ENCODE measurements at regions not wholly inside any gene's neighbourhood (a gene's known extent, or its start where the extent isn't known, plus 50 kb on each side); places are given as distances from the start of the nearest gene placed in this dataset.

DNA sequence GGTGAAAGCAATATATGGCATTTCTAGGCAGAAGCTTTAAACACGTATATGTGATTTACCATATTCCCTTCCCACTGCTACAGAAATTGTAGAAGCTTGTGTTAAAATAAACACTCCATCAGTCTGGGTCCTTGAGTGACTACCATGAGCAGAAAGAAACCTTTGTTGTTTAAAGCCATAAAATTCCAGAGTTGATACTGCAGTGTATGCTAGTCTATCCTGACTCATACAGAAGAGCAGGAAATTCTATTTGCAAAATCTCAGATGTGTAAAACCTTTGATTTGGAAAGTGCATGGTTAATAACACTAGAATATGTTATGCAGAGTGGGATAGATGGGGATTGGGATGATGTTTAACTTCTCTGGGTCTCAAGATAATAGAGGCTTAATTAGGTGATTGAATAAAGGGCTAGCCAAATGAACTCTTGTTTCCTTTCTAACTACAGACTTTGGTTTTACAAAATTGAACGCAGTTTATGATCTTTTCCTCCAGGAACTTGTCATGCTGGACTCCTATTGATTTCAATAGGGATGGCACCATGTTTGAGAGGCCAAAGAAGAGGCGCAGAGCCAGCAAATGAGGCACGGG, 282.7 kb upstream of the VLDLR start:
- DNase-seq (ENCODE audit: low read depth, low spot score) = no peak
- in situ Hi-C loops (cut with HindIII; ENCODE audit: low pct_unique_long_range_greater_than_20kb, low sequenced_read_pairs) = no loop called here

DNA sequence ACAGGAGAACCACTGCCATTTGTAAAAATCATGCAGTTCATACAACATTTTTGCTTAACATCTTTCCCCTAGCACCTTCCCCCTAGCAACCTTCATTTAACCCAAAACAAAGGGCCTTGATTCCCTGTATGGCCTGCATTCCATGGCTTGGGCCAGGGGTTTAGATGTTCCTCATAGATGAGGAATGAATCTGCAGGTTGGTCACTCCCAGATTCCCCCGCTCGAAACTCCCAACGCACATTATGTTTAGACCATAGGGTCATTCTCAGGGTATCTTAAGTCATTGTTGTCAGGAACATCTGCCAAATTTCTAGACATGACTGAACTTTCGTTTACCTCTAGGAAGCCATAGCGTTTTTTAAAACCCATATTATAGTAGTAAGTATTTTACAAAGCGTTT, 282.2 kb upstream of the VLDLR start:
- in situ Hi-C loops (cut with HindIII; ENCODE audit: low pct_unique_long_range_greater_than_20kb, low sequenced_read_pairs) = no loop called here
- DNase-seq (ENCODE audit: low read depth, low spot score) = no peak

DNA sequence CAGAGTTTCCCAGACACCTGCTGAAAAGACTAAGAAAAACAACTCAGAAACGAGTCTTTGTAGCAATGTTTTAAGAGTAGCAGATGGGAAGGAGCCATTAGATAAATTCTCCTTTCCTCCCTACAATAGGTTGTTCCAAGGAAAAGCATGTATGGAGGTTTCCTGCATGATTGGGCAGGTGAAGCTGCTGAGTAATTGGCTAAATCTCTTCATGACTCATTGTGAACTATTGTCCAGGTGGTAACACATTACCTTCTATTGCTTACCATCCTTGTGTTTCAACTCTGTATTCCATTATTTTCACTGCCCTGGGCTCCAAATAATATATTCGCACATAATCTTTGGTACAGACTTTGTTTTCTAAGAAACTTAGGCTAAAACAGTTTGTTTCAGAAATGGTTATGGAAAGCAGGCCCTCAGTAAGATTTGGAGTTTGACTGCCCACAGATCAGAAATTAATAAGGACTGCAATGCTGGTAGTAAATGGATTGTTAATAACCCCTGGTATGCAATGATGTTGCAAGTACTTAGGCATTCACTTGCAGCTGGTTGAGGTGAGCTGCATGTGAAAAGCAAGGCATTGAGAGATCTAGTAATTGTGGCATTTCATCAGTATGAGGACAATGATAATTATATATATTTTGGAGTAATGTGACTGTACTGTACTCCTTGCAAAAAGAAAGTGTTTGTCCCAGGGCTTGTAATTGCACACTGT, 281.4 kb upstream of the VLDLR start:
- in situ Hi-C loops (cut with HindIII; ENCODE audit: low pct_unique_long_range_greater_than_20kb, low sequenced_read_pairs) = no loop called here
- no peak for DNase-seq (ENCODE audit: low read depth, low spot score)

DNA sequence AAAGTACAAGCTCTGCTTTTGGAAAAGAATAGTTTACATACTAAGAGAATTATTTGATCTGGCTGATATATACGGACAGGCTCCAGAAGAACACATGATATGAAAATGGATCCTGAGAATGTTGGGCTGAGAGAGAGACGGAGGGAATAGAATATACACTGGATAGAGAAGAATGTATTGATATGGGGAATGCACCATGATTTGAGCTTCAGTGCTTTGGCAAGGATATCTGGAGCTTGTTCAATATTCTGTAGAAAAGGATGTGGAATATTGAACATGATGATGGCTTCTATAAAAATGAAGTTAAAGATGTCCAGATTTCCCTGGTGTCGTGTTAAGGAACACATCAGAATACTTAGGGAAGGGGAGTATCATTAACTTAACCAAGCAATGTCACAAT, 280.5 kb upstream of the VLDLR start:
- in situ Hi-C loops (cut with HindIII; ENCODE audit: low pct_unique_long_range_greater_than_20kb, low sequenced_read_pairs) = no loop called here
- DNase-seq (ENCODE audit: low read depth, low spot score) = no peak

DNA sequence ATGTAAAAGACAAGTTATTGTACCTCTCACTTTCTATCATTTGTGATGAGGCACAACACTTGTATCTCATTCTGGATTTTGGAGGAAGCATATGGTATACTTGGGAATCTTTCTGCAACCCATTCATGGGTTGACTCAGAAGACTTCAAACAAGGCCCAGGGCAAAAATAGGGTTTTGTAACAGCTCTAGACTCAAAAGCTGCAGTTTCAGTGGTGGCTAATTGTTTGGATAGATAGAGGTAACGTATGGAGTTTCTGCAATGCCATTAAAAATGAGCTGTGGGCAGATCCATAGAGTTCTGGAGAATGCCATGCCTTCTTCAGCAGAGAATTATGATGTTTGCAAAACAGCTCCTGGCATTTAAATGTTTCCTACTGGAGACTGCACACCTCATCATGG, 279.6 kb upstream of the VLDLR start:
- in situ Hi-C loops (cut with HindIII; ENCODE audit: low pct_unique_long_range_greater_than_20kb, low sequenced_read_pairs) = no loop called here

DNA sequence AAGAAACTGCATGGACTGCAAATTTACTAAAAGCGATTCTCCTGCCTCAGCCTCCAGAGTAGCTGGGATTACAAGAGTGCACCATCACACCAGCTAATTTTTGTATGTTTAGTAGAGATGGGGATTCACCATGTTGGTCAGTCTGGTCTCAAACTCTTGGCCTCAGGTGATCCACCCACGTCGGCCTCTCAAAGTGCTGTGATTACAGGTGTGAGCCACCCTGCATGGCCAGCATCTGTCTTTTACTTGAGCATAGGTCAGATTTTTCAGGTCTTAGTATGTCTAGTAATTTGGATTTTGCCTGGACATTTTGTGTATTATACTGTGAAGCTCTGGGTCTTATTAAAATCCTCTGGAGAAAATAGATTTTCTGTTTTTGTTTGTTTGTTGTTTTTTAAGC, 277.8 kb upstream of the VLDLR start:
- in situ Hi-C loops (cut with HindIII; ENCODE audit: low pct_unique_long_range_greater_than_20kb, low sequenced_read_pairs) = no loop called here
- no peak for DNase-seq (ENCODE audit: low read depth, low spot score)

More for the DNA sequence above, 279.6 kb upstream of the VLDLR start:
- no peak for DNase-seq (ENCODE audit: low read depth, low spot score)

DNA sequence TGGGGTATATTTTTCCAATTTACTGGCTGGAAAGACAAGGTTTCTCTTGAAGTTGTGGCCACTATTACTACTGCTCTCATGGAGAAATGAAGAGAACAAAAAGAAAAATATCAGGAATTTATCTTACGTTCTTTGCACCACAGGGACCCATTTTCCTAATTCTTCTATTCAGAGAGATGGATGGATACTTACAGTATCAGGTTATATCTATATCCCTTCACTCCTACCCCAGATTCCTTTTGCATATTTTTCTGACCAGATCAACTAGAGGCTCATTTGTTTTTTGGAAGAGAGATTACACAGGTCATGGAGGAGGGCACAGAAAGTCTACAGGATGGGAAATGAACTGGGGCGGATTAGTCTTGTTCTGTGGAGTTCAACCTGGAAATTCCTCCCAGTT, 277.2 kb upstream of the VLDLR start:
- in situ Hi-C loops (cut with HindIII; ENCODE audit: low pct_unique_long_range_greater_than_20kb, low sequenced_read_pairs) = no loop called here
- no peak for DNase-seq (ENCODE audit: low read depth, low spot score)

DNA sequence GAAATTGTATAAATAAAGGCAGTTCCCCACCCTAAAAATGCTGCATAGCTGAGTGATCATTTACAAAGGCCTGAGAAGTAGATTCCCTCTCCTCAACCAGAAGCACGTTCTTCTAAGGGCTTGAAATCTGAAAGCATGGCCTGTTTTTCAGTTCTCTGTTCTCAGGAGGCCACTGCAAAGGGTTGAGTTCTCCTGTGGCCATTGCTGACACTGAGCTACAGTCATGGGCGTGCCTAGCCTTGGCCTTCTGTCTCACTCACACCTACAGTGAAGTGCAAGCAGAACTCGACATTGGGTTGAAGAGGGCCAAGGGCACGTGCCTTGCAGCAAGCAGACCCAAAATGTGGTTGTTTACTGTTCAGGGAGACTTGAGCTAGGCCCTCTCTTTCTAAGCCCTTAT, 276.6 kb upstream of the VLDLR start:
- no peak for DNase-seq (ENCODE audit: low read depth, low spot score)
- in situ Hi-C loops (cut with HindIII; ENCODE audit: low pct_unique_long_range_greater_than_20kb, low sequenced_read_pairs) = no loop called here

DNA sequence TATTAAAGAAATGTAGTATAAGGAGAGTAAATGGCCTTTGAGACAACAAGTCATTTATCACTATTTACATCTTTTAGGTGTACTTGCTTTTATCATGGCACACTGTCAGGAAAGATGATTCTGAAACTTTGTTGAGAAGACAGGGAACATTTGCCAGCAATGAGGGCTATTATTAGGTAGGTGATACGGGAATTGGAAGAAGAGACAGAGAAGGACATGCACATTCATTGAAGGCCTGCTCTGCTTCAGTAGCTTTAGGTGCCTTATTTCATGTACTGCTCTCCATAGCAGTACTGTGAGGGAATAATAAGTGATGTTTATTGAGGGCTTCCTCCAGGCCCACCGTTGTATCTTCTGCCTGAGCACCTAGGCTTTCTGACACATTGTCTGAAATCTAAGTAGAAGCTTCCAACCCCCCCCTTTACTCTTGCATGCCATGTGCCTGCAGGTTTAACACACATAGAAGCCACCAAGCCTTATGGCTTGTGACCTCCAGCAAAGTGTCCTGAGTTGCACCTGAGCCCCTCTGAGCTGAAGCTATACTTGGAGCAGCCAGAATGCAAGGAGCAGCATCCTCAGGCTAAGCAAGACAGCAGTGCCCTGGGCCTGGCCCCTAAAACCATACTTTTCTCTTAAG, 275.2 kb upstream of the VLDLR start:
- no peak for DNase-seq (ENCODE audit: low read depth, low spot score)
- in situ Hi-C loops (cut with HindIII; ENCODE audit: low pct_unique_long_range_greater_than_20kb, low sequenced_read_pairs) = no loop called here

DNA sequence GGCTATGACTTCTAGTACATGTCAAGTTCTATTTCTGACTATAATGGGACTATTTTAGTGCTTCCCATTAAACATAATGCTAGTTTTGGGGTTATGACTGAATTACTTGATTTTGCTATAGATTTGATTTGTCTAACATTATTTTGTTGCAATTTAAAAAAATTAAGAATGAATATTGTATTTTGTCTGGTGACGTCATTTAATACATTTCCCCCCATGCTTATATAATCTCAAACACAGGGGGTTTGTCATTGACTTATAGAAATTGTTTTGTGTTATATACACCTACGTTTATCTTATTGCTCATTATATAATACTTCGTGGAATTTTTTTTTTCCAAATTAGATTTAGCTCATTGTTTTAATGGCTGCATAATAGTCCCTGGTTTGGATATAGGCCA, 270.3 kb upstream of the VLDLR start:
- in situ Hi-C loops (cut with HindIII; ENCODE audit: low pct_unique_long_range_greater_than_20kb, low sequenced_read_pairs) = no loop called here
- no peak for DNase-seq (ENCODE audit: low read depth, low spot score)

DNA sequence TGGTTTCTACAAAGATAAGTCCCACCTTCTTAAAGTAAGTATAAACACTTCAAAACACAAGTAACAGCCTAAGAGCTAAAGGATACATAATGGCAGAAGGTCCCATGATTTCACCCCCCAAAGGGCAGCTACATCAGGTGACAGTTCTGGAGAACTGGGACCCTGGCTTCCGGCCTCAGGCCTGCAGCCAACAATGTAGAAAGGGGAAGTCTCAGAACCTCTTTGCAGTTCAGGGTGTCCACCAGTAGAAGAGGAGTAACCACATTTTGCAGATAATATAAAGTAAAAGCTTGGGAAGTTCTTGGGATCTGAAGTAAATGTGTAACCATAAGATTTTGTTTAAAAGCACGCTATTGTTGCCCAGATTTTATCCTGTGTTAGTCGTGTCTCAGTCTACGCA, 267.4 kb upstream of the VLDLR start:
- in situ Hi-C loops (cut with HindIII; ENCODE audit: low pct_unique_long_range_greater_than_20kb, low sequenced_read_pairs) = no loop called here
- no peak for DNase-seq (ENCODE audit: low read depth, low spot score)

DNA sequence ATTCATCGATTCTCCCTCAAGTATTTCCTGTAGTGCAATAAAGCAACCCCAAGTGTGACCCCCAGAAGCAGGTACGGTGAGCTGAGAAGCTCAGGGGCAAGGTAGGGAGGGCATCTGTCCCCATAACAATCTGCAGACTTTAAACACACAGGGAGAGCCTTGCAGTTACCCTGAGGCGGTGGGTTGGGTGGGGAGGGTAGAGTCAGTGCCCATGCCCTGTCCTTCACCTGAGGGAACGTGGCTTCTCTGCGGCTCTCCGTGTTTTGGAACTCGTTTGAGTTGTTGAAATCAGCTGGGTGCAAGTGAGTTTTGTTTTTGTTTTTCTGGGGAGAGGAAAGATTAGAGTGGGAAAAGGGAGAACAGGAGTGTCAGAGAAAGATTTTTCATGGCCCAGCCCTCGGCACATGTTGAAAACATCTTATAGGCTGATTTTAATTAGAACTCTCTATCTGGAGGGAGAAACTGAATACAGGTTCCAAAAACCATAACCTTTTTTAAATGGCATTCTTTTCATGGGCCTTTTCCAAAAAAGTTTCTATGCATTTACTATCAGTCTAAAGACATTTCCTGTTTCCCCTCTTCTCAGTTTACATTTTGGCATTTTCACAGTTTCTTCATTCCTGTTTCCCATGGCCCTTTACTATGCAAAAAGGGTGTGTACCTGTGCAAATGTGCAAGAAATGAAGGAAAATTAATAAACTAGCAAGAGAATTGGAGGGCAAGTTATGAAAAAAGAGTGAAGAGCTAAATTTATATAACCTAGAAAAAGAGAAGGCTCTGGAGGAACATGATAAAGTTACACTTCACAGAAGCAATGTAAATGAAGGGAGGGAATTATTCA, 266.5 kb upstream of the VLDLR start:
- DNase-seq (ENCODE audit: low read depth, low spot score) = no peak
- in situ Hi-C loops (cut with HindIII; ENCODE audit: low pct_unique_long_range_greater_than_20kb, low sequenced_read_pairs) = no loop called here

DNA sequence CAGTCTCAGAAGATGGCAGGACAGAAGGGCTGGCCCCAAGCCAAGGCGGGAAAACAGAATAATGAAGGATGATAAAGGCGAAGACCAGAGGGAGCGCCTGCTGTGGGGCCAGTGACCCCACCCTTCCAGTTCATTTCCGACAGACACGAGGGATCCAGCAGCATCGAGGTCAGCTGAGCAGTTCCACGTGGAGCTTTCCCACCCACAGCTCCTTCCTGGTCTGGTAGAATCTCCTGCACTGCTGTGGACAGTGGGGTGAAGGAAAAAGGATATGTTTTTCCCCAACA, 265.9 kb upstream of the VLDLR start:
- in situ Hi-C loops (cut with HindIII; ENCODE audit: low pct_unique_long_range_greater_than_20kb, low sequenced_read_pairs) = no loop called here

DNA sequence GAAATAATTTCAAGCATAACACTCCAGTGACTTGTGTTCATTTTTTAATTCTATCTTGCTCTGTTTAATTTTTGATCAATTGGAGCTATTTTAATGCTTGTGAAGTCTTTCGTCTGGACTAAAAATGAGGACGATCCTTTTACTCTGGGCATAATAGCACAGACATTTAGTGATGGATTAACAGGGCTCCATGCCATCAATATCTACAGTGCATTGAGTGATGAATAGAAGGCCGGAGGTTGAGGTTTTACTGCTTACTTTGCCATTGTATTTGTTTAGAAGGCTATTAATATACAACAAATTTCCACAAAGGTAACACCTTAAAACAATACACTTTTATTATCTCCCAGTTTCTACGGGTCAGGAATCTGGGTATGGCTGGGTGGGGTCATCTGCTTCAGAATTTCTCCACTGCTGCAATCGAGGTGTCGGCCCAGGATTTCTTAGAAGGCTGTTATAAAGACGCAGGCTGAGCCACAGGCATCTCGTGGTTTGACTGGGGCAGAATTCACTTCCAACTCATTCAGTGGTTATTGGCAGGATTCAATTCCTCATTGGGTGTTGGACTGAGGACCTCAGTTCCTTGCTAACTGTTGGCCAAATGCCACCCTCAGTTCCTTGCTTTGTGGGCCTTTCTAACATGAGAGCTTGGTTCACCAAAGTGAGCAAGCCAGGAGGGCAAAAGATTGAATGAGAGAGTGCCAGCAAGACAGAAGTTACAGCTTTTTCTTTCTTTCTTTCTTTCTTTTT, 265.4 kb upstream of the VLDLR start:
- in situ Hi-C loops (cut with HindIII; ENCODE audit: low pct_unique_long_range_greater_than_20kb, low sequenced_read_pairs) = no loop called here

More for the DNA sequence above, 265.9 kb upstream of the VLDLR start:
- no peak for DNase-seq (ENCODE audit: low read depth, low spot score)

DNA sequence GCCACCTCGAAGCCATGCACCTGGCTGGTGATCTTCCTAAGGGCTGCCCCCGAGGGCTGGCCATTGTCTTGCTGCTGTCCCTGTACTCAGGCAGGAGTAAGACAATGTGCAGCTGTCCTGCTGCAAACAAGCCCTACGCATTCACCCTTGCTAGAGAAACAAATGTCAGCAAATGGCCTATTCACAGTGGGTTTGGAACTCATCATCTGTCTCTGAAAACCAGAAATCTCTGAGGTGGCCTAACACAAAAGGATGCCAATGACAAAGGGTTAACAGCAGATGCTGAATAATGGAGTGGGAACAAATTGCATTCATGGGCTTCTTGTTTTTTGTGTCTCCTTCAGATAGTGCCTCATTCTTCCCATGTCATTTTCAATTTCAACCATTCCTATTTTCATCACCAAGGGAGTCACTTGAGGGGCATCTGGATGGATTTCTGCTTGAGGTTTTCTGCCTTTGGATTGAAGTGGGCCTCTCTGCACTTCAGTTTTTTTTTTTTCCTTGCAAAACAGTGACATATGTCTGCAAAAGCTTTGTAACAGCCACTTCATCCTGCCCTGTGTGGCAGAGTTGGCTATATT, 261.6 kb upstream of the VLDLR start:
- in situ Hi-C loops (cut with HindIII; ENCODE audit: low pct_unique_long_range_greater_than_20kb, low sequenced_read_pairs) = no loop called here
- DNase-seq (ENCODE audit: low read depth, low spot score) = no peak

More for the DNA sequence above, 265.4 kb upstream of the VLDLR start:
- no peak for DNase-seq (ENCODE audit: low read depth, low spot score)

DNA sequence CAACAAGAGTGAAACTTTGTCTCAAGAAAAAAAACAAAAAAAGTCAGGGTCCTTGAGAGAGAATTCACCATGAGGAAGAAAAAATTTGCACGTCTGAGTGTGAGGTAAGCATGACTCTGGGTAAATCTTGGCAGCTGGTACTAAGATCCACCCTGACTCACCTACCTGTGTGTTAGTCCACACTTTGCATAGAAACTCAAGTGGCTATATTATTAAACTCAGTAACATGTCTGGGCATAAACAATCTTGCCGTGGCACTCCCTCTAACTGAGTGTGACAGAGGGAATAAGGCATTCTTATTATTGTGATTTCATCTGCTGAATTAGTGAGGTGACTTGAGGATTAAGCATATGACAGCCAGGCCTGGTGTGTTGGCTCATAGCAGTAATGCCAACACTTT, 259.4 kb upstream of the VLDLR start:
- no peak for DNase-seq (ENCODE audit: low read depth, low spot score)
- in situ Hi-C loops (cut with HindIII; ENCODE audit: low pct_unique_long_range_greater_than_20kb, low sequenced_read_pairs) = no loop called here

DNA sequence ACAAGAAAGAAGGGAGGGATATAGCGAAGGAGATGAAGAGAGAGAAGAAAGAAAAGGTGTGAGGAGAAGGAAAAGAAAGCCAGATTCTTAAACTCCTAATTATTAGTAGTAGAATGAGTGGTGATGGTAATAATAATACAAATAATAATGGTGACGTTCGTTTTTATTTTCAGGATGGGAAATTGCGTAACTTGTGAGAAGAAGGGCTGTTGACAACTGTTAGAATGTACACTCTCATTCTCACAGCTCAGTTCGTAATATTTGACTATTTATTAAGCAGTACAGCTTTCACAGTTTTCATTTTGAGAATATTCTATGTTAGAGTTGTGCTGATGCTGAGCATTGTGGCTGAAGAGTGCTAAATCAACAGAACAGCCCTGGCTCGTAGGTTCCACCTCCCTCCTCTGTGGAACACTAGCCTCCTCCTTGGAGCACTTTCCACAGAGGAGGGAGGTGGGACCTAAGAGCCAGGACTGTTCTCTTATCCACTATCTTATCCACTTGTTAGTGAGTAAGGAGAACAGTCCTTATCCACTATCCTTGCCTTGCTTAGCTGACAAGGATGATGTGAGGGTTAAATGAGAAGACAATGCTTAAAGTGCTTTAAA, 258.3 kb upstream of the VLDLR start:
- in situ Hi-C loops (cut with HindIII; ENCODE audit: low pct_unique_long_range_greater_than_20kb, low sequenced_read_pairs) = no loop called here
- DNase-seq (ENCODE audit: low read depth, low spot score) = no peak
